Testis (tissue), 2 donors: ENCODE measurements at regions not wholly inside any gene's neighbourhood (a gene's known extent, or its start where the extent isn't known, plus 50 kb on each side); places are given as distances from the start of the nearest gene placed in this dataset.

ENCODE experiments used
- DNase-seq: peaks from one replicate; pipeline ENCODE4 v3.0.0-alpha.2; 2019
- H3K27ac ChIP-seq, 2 donors: fragments of 200-600 bp; sonication (generic); one replicate each; pipeline ENCODE4 v1.5.1; 2019
- H3K27me3 ChIP-seq: fragments of 200-600 bp; sonication (generic); one replicate; pipeline ENCODE4 v1.5.1; 2019
- H3K36me3 ChIP-seq: fragments of 200-600 bp; sonication (generic); one replicate; pipeline ENCODE4 v1.5.1; 2017; ENCODE audit warnings: low read depth; ENCODE audit errors: missing control alignments
- H3K4me1 ChIP-seq: fragments of 200-600 bp; sonication (generic); one replicate; pipeline ENCODE4 v1.5.1; 2019
- H3K4me3 ChIP-seq, 2 donors: fragments of 200-600 bp; sonication (generic); one replicate each; pipeline ENCODE4 v1.5.1; 2017 to 2019
- H3K9me3 ChIP-seq: fragments of 200-600 bp; sonication (generic); one replicate; pipeline ENCODE4 v1.5.1; 2017
- POLR2A ChIP-seq: fragments of 450-650 bp; IDR thresholded peaks from one replicate; pipeline ENCODE4 v1.6.1; 2017; ENCODE audit warnings: antibody characterized with exemption, mild to moderate bottlenecking, moderate library complexity
- WGBS, 2 donors: methylation state at CpG; one replicate each; pipeline ENCODE4 v1.1.5; 2018; 5-methylcytosine and 5-hydroxymethylcytosine counted together
- intact Hi-C: fragments of 100-400 bp; cut with DNase I; formaldehyde crosslinking; loops from one replicate; pipeline ENCODE4 v1.15.1; 2023; ENCODE audit warnings: low total_unique reads
- TF ChIP-seq, protein P1 (sequence below), 3 experiments: fragments of 450-650 bp in 2 of 3; fragments of 200-600 bp in 1 of 3; sonication (generic) in 1 of 3; IDR thresholded peaks; one replicate each; pipeline ENCODE4 v1.5.1; 2016 to 2019; ENCODE audit warnings: antibody characterized with exemption in 3 of 3, mild to moderate bottlenecking in 2 of 3, moderate library complexity in 1 of 3

DNA sequence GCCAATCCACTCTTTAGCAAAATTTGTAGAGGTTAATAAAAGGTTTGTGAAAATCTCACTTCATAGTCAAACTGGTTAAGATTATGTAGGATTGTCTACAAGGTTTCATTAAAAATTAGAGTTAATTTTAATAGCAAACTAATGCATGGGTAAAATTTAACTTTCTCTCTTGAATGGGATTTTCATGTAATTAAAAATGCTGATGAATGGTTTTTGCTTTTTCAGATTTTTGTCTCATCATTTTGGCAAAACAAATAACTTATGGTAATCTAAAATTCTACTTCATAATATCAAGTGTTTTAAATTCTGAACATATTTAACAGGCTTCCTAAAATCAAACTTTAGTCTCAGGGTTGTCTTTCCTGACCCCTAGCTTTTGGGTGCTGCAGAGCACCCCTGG is 113.8 kb upstream of the FAM174A start:
- Histone ChIP-seq H3K4me1 (no peaks in the 10 kb centered on the region), H3K9me3 (no peaks in the 10 kb centered on the region), H3K4me3 (no peak overlapping the region), H3K36me3 (no peaks in the 10 kb centered on the region), H3K27me3 (no peaks in the 10 kb centered on the region), H3K27ac (no peak overlapping the region)
- no peak for DNase-seq
- intact Hi-C loops = no loop called here
- TF ChIP-seq, protein P1, sequence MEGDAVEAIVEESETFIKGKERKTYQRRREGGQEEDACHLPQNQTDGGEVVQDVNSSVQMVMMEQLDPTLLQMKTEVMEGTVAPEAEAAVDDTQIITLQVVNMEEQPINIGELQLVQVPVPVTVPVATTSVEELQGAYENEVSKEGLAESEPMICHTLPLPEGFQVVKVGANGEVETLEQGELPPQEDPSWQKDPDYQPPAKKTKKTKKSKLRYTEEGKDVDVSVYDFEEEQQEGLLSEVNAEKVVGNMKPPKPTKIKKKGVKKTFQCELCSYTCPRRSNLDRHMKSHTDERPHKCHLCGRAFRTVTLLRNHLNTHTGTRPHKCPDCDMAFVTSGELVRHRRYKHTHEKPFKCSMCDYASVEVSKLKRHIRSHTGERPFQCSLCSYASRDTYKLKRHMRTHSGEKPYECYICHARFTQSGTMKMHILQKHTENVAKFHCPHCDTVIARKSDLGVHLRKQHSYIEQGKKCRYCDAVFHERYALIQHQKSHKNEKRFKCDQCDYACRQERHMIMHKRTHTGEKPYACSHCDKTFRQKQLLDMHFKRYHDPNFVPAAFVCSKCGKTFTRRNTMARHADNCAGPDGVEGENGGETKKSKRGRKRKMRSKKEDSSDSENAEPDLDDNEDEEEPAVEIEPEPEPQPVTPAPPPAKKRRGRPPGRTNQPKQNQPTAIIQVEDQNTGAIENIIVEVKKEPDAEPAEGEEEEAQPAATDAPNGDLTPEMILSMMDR (IDR thresholded peaks at IDR 0.05) = no peak
- no peak for TF ChIP-seq POLR2A

GRCh38 chr5:100418231-100418630 is 116.9 kb upstream of the FAM174A start:
- no peaks in the 10 kb centered on the region for H3K36me3 ChIP-seq
- H3K27me3 ChIP-seq = no peaks in the 10 kb centered on the region
- H3K4me3 ChIP-seq = no peak overlapping the region
- no peak overlapping the region for H3K27ac ChIP-seq
- no peaks in the 10 kb centered on the region for H3K9me3 ChIP-seq
- no peak for DNase-seq
- TF ChIP-seq, protein P1 (IDR thresholded peaks at IDR 0.05) = no peak
- TF ChIP-seq POLR2A = no peak
- 37 to 50% methylated on average over 1 of the region's 1 CpG for WGBS, 2 donors
- intact Hi-C loops = no loop called here
- no peaks in the 10 kb centered on the region for H3K4me1 ChIP-seq

- Histone ChIP-seq H3K9me3 (no peaks in the 10 kb centered on the region), H3K27me3 (no peaks in the 10 kb centered on the region), H3K4me1 (no peaks in the 10 kb centered on the region), H3K4me3 (no peak overlapping the region), H3K27ac (no peak overlapping the region), H3K36me3 (no peaks in the 10 kb centered on the region)
- no peak for TF ChIP-seq POLR2A
- TF ChIP-seq, protein P1 (IDR thresholded peaks at IDR 0.05) = no peak
- DNase-seq = no peak
- 31 to 48% methylated on average over 3 of the region's 3 CpGs for WGBS, 2 donors
- intact Hi-C loops = no loop called here
These were observed 125.5 kb upstream of the FAM174A start for GRCh38 chr5:100409660-100410151.

- DNase-seq = no peak
- no peaks in the 10 kb centered on the region for H3K27me3 ChIP-seq
- H3K27ac ChIP-seq = no peak overlapping the region
- H3K4me1 ChIP-seq = no peaks in the 10 kb centered on the region
- no peaks in the 10 kb centered on the region for H3K9me3 ChIP-seq
- WGBS, 2 donors = 94 to 97% methylated on average over 3 of the region's 3 CpGs
- H3K4me3 ChIP-seq = no peak overlapping the region
- no peaks in the 10 kb centered on the region for H3K36me3 ChIP-seq
- TF ChIP-seq, protein P1 (IDR thresholded peaks at IDR 0.05) = no peak
- no peak for TF ChIP-seq POLR2A
- intact Hi-C loops = no loop called here
These were observed 128.1 kb upstream of the FAM174A start for GRCh38 chr5:100407053-100407452.

GRCh38 chr5:100406640-100407039 is 128.5 kb upstream of the FAM174A start:
- H3K27ac ChIP-seq = no peak overlapping the region
- no peak for DNase-seq
- H3K4me3 ChIP-seq = no peak overlapping the region
- TF ChIP-seq POLR2A = no peak
- TF ChIP-seq, protein P1 (IDR thresholded peaks at IDR 0.05) = no peak
- H3K4me1 ChIP-seq = no peaks in the 10 kb centered on the region
- H3K27me3 ChIP-seq = no peaks in the 10 kb centered on the region
- WGBS, 2 donors = 73 to 77% methylated on average over 2 of the region's 2 CpGs
- intact Hi-C loops = no loop called here
- H3K9me3 ChIP-seq = no peaks in the 10 kb centered on the region
- no peaks in the 10 kb centered on the region for H3K36me3 ChIP-seq
